ENCODE measurements at regions not wholly inside any gene's neighbourhood (a gene's known extent, or its start where the extent isn't known, plus 50 kb on each side); places are given as distances from the start of the nearest gene placed in this dataset.

DNA sequence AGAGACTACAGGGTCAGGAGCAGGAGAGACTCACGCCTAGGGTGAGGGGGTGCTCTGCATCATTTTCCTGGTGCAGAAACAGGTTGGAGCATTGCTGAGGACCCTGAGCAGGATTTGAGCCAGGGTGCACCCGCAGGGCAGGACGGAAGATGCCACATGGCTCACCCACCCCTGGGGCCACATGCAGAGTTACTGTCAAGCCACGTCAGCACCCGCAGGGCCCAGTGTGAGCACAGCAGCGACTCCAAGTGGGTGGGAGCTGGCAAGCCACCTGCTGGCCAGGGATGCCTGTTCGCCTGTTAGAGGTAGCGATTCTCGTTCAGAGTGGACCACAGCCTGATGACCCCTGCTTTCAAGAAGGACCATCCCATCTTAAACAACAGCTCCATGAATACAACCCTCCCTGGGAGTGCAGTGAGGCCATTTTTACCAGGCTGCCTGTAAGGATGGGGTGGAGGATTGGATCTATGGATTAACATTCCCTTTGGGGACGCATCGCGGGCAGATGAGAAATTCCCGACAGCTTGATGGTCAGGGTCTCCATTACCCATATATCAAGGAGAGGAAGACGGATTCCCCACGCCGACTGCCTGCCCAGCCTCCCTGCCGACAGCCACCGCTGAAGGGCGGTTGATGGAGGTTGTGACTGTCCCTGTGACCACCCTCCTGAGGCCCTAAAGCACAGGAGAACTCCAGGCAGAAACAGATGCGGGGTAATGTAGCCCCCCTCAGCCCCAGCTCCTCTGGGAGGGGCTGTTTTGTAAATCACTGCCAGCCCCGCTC lies 101.1 kb upstream of the RET start:
- DNase-seq (no peak), ATAC-seq (no peak)
- no peaks in the 10 kb centered on the region for H3K27me3 ChIP-seq (ENCODE audit: control insufficient read depth, insufficient read depth)

GRCh38 chr10:42976351-42977031 lies 100.4 kb upstream of the RET start:
- peak in 1 of 3 donors; percentile 2 for DNase-seq
- Histone ChIP-seq H3K4me1 (ENCODE audit: control insufficient read depth, insufficient read depth, low read length) (no peaks in the 10 kb centered on the region), H3K9me3 (ENCODE audit: control insufficient read depth, low read length) (no peaks in the 10 kb centered on the region), H3K27me3 (ENCODE audit: control insufficient read depth, insufficient read depth) (no peaks in the 10 kb centered on the region), H3K4me3 (ENCODE audit: low read length) (no peak overlapping the region), H3K27ac (ENCODE audit: low read length) (no peak overlapping the region)
- WGBS, result 76% methylated on average over 7 of the region's 7 CpGs
- intact Hi-C loops (cut with DNase I), result no loop called here
- ATAC-seq, result no peak

More for the DNA sequence above, 101.1 kb upstream of the RET start:
- intact Hi-C loops (cut with DNase I), result no loop called here
- no peak overlapping the region for H3K27ac ChIP-seq (ENCODE audit: low read length)
- H3K4me1 ChIP-seq (ENCODE audit: control insufficient read depth, insufficient read depth, low read length), result no peaks in the 10 kb centered on the region
- WGBS, result 86% methylated on average over 21 of the region's 21 CpGs
- H3K9me3 ChIP-seq (ENCODE audit: control insufficient read depth, low read length), result no peaks in the 10 kb centered on the region
- H3K4me3 ChIP-seq (ENCODE audit: low read length), result no peak overlapping the region

DNA sequence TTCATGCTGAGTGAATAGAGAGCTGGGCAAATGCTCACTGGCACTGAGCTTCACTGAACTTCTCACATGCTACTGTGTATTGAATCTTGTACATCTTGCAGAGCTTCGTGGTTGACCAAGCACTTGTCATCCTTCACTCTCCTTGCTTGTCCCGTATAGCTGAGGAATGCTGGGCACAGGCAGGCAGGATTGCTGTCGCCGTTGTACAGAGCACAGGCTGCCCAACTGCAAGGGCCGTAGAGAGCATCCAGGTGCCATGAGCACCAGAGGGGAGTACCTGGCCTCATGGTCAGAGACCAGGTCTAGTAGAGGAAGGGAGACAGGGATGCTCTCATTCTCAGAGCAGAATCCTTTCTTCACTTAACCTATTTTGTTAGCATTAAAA lies 99.8 kb upstream of the RET start:
- Histone ChIP-seq H3K9me3 (ENCODE audit: control insufficient read depth, low read length) (no peaks in the 10 kb centered on the region), H3K4me1 (ENCODE audit: control insufficient read depth, insufficient read depth, low read length) (no peaks in the 10 kb centered on the region), H3K27me3 (ENCODE audit: control insufficient read depth, insufficient read depth) (no peaks in the 10 kb centered on the region), H3K27ac (ENCODE audit: low read length) (no peak overlapping the region), H3K4me3 (ENCODE audit: low read length) (no peak overlapping the region)
- ATAC-seq (no peak), DNase-seq (no peak)
- intact Hi-C loops (cut with DNase I), result no loop called here
- WGBS, result 82% methylated on average over 5 of the region's 5 CpGs

DNA sequence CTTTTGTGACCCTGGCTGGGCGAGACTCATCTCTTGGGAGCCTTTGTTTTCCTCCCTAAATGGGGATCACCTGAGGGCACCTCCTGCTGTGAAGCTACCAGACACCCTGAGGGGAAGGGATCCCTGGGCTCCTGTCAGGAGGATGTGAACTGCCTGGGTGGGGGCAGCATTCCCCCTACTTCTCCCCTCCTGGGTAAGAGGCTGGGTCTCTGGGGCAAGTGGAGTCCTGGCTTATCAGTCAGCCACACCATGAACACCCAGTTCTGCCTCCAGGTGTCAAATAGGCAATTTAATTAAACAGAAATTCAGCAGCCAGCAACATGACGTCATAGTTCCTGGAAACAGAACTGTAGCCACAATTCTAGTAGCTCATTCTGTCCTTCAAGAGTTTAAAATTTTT lies 97.7 kb upstream of the RET start:
- Histone ChIP-seq H3K4me1 (ENCODE audit: control insufficient read depth, insufficient read depth, low read length) (no peaks in the 10 kb centered on the region), H3K9me3 (ENCODE audit: control insufficient read depth, low read length) (no peaks in the 10 kb centered on the region), H3K27me3 (ENCODE audit: control insufficient read depth, insufficient read depth) (no peaks in the 10 kb centered on the region), H3K4me3 (ENCODE audit: low read length) (no peak overlapping the region), H3K27ac (ENCODE audit: low read length) (no peak overlapping the region)
- intact Hi-C loops (cut with DNase I), result no loop called here
- DNase-seq (no peak), ATAC-seq (no peak)
- 57% methylated on average over 2 of the region's 2 CpGs for WGBS

- Histone ChIP-seq H3K4me1 (ENCODE audit: control insufficient read depth, insufficient read depth, low read length) (no peaks in the 10 kb centered on the region), H3K4me3 (ENCODE audit: low read length) (no peak overlapping the region), H3K27ac (ENCODE audit: low read length) (no peak overlapping the region), H3K9me3 (ENCODE audit: control insufficient read depth, low read length) (no peaks in the 10 kb centered on the region), H3K27me3 (ENCODE audit: control insufficient read depth, insufficient read depth) (no peaks in the 10 kb centered on the region)
- WGBS, result 75% methylated on average over 12 of the region's 12 CpGs
- no peak for ATAC-seq
- DNase-seq, result peak in 1 of 3 donors; percentile 32
- intact Hi-C loops (cut with DNase I), result no loop called here
These were observed 97.0 kb upstream of the RET start for GRCh38 chr10:42979721-42980467.

DNA sequence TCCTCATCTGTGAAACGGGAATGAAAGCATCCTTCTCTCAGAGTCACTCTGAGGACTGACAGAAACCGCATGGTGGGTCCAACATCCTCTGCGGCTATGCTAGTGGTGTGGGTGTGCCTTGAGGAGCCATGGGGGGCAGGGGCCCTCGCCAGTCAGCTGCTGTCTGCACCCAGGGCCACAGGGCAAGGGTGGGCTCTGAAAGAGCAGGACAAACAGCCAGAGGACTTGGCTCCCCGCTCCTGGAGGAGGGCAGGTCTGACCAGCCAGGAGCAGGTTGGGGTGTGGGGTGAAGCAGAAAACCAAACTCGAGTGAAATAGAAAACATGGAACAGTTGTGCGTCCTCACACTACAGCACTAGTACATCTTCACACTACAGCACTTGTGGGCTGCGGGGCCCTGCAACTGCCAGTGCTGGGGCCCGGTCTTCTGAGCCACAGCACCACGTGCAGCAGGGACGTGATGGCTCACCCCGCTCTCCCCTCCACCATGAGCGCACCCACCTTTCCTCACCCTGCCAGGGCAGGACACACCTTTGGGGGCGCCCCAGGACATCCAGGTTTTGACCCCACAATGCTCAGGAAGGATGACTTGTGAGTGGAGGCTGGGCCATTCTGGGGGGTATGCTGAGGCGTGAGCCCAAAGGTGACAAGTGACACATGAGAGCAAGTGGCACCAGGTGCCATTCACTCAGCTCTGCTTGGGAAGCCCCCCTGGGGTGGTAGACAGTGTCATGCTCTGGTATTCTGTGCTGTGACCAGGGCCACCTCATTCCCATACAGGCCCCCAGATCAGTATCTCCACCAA lies 96.1 kb upstream of the RET start:
- H3K4me1 ChIP-seq (ENCODE audit: control insufficient read depth, insufficient read depth, low read length), result no peaks in the 10 kb centered on the region
- 86% methylated on average over 15 of the region's 15 CpGs for WGBS
- intact Hi-C loops (cut with DNase I), result no loop called here
- H3K27ac ChIP-seq (ENCODE audit: low read length), result no peak overlapping the region
- no peaks in the 10 kb centered on the region for H3K27me3 ChIP-seq (ENCODE audit: control insufficient read depth, insufficient read depth)
- DNase-seq, result no peak
- no peak overlapping the region for H3K4me3 ChIP-seq (ENCODE audit: low read length)
- no peaks in the 10 kb centered on the region for H3K9me3 ChIP-seq (ENCODE audit: control insufficient read depth, low read length)
- ATAC-seq, result no peak

GRCh38 chr10:42981358-42982236 lies 95.3 kb upstream of the RET start:
- no peak overlapping the region for H3K27ac ChIP-seq (ENCODE audit: low read length)
- no peaks in the 10 kb centered on the region for H3K4me1 ChIP-seq (ENCODE audit: control insufficient read depth, insufficient read depth, low read length)
- intact Hi-C loops (cut with DNase I), result no loop called here
- ATAC-seq (no peak), DNase-seq (peak in 1 of 3 donors; percentile 10)
- no peak overlapping the region for H3K4me3 ChIP-seq (ENCODE audit: low read length)
- 71% methylated on average over 26 of the region's 26 CpGs for WGBS
- no peaks in the 10 kb centered on the region for H3K9me3 ChIP-seq (ENCODE audit: control insufficient read depth, low read length)
- no peaks in the 10 kb centered on the region for H3K27me3 ChIP-seq (ENCODE audit: control insufficient read depth, insufficient read depth)

DNA sequence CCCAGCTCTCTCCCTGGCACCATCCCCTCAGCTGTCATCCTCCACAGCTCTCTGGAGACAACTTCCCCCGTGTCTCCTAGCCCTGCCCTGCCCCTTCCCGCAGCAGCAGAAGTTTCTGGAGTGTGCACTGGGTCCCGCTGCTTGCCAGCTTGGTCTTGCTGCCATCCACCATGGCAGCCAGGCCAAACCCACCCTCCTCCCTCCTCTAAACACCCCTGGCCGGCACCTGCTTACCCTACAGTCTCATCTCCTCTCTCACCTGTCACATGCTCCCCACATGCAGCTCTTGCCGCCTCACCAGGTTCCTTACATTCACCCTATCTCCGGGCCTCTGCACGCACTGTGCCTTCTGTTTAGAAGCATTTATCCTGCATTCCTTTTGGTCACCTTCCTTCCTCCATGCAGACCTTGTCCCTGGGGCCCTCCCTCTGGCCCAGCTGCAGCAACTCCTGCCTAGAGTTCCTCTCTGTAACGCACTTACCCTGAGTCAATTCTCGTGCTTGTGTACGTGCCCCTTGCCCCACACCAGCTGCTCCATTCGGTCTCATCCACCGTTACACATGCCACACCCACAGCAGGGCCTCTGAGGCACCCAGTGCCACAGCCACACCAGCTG lies 93.9 kb upstream of the RET start:
- ATAC-seq (no peak), DNase-seq (peak in 1 of 3 donors; percentile 11)
- no peaks in the 10 kb centered on the region for H3K4me1 ChIP-seq (ENCODE audit: control insufficient read depth, insufficient read depth, low read length)
- H3K9me3 ChIP-seq (ENCODE audit: control insufficient read depth, low read length), result no peaks in the 10 kb centered on the region
- WGBS, result 72% methylated on average over 12 of the region's 12 CpGs
- intact Hi-C loops (cut with DNase I), result no loop called here
- H3K4me3 ChIP-seq (ENCODE audit: low read length), result no peak overlapping the region
- no peaks in the 10 kb centered on the region for H3K27me3 ChIP-seq (ENCODE audit: control insufficient read depth, insufficient read depth)
- no peak overlapping the region for H3K27ac ChIP-seq (ENCODE audit: low read length)

GRCh38 chr10:42983591-42983990 lies 93.3 kb upstream of the RET start:
- DNase-seq (no peak), ATAC-seq (no peak)
- Histone ChIP-seq H3K4me3 (ENCODE audit: low read length) (no peak overlapping the region), H3K4me1 (ENCODE audit: control insufficient read depth, insufficient read depth, low read length) (no peaks in the 10 kb centered on the region), H3K27ac (ENCODE audit: low read length) (no peak overlapping the region), H3K27me3 (ENCODE audit: control insufficient read depth, insufficient read depth) (no peaks in the 10 kb centered on the region), H3K9me3 (ENCODE audit: control insufficient read depth, low read length) (no peaks in the 10 kb centered on the region)
- intact Hi-C loops (cut with DNase I), result no loop called here
- WGBS, result 75% methylated on average over 6 of the region's 6 CpGs

Data from right cardiac atrium (tissue), 5 donors.